GM21576 (cell line): ENCODE measurements at regions not wholly inside any gene's neighbourhood (a gene's known extent, or its start where the extent isn't known, plus 50 kb on each side); places are given as distances from the start of the nearest gene placed in this dataset.

ENCODE experiments used
- ATAC-seq: cut with Tn5 transposase; IDR thresholded peaks from one replicate; pipeline ENCODE4 v1.9.1; 2021; ENCODE audit warnings: mild to moderate bottlenecking, moderate library complexity; ENCODE audit not compliant: unreplicated experiment

DNA sequence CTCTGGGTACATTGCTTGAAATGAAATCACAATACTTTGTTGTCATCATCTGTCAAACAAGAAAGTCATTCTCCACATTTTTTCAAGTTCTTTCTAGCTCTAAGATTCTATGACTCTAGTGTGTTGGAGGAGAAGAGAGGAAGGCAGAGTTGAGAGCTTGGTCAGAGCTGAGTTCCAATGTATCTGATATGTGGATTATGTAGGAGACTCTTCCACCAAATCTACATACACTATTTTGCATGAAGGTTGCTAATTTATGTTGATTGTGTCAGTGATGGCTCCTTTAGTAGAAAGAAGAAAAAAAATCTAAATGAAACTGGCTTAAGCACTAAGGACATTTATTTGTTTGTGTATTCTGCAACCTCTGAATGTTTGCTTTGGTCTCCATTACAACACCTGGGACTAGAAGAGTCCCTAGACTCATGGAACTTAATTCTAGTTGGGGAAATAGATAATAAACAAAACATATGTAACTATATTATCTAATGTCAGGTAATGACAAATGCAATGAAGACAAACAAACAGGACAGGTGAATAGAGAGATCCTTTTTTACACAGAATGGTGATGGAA, 691.9 kb downstream of the UQCRFS1 start:
- no peak for ATAC-seq

DNA sequence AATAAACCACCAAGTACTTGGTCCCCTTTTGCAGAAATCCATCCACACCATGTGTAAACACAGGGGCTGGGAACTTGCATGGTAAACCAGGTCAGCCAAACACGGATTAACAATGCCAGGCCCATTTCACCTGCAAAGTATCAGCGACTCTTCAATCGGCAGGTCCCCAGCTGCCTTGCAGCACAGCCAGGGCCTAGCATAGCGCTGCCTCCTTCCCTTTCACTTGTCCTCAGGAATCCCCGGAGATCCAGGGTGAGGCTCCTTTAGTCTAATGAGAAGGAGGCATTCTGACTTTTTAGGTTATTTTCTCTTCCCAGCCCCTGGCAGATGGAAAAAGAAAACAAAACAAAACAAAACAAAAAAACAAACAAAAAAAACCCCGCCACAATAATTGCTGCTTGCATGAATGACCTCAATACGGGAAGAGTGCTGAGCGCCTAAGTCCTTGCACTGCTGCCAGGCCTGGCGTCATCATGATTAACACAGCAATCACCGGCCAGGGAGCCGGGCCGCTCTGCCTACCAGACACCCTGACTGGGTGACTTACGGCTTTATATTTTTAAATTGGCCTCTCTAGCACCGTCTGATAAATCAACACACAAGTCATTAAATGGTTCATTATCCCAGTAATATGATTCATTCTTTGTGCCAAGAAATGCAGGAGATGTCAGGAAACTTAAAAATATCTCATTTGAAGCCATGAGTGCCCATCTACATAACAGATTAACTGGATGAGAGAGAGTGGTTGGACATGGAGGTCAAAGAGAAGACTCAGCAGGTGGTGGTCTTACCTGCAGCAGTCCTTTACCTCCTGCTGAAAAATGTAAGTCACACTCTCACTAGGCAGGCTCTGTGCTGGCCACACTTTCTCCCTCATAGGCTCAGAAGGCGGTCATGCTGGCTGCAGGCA, 692.7 kb downstream of the UQCRFS1 start:
- no peak for ATAC-seq

DNA sequence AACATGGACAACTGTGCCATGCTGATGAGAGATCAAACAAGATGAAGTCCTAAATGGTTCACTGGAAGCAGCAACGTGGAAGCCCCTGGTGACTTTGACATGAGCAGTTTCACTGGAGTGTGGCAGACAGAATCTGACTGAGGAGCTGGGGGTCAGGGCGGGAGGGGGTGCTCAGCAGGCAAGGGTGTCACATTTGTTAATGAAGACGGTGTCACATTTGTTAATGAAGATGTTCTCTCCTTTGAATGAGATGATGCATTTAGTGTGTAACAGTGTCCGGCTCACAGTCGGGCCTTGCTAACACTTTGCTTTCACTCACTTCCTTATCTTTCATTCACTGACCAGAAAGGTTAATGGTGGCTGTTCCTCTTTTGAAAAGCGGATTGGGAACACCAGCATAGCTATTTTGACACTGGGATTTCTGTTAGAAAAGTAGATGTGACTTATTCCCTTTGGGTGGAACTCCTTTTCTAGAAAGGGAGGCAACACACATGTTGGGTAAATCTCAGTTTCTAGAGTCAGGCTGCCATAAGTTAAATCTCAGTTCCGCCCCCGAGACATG, 693.7 kb downstream of the UQCRFS1 start:
- ATAC-seq = no peak

DNA sequence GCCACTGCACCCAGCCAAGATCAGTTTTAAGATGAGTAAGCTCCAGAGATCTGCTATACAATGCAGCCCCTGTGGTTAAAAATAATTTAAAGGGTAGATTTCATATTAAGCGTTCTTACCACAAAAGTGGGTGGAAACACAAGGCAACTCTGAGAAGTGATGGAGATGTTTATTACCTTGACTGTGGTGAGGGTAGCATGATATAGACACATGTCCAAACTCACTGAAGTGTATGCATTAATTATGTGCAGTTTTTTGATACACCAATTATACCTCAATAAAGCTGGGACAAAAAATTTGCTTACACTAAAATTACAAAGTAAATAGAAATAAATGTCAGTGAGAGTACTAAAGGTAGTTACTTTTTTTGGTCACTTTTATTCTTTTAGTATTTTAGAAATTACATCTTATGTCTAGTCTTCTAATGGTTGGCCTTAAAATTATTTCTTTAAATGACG, 696.5 kb downstream of the UQCRFS1 start:
- no peak for ATAC-seq

DNA sequence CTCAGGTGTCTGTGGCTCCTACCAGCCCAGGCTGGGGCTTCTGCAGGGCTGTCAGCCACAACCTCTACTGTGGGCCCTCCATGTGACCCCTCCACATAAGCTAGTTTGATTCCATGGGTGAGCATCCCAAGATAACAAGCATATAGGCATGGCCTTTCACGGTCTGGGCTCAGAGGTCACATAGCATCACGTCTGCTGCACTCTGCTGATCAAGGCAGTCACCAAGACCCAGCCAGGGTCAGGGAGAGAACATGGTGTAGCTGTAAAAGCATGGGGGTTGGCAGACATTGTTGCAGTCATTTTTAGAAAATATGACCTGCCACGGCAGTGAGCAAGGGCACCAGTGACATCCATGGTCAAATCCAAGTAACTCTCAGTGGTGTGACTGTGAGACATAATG, 698.8 kb downstream of the UQCRFS1 start:
- no peak for ATAC-seq

DNA sequence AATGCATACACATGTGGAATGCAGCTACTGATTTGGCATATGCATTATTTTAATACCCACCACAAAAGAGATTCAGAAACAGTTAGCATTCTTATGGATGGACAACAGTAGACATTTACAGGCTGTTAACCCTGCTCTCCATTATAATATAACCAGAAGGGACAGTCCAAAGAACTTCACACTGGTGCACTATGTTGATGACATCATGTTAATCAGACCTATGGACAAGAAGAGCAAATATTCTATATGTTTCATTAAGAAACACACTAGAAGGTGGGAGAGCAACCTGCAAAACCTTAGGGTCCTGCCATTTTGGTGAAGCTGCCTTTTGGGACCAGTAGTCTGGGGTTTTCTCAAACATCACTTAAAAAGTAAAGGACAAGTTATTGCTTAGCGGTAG, 701.3 kb downstream of the UQCRFS1 start:
- ATAC-seq = no peak

DNA sequence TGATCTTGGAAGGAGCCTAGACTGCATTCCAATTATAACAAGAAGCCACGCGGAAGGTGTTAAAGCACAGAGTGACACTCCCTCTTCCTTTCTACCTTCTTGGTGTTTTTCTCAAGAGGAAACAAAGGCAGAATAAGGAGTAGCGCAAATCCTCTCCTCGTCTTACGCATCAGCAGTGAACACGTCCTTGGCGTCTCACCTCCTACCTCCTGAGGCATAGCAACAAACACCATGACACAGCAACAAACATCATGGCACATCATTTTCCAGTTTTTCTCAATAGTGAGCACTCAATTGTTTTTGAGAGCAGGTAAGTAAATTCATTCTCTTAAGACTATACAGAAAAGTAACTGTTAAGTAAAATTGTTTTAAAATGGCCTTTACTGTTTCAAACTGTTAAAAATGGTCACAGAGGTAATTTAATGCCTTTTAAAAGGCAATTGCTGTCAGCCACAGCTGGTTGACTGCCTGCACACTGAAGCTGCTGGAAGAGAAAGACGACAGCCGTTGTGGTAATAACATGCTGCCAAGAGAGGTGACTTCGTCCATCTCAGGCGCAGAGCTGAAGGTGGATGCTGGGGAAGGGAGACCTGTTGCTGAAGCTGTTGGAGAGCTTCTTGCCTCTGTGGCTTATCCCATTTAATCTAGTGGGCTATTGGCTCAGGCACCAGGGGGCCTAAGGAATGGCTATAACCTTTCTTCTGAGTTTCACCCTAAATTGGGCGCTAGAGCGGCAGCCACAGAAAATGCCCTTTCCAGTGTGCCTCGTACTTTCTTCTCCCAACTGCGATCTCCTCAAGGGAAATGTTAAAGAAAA, 703.7 kb downstream of the UQCRFS1 start:
- ATAC-seq = no peak

DNA sequence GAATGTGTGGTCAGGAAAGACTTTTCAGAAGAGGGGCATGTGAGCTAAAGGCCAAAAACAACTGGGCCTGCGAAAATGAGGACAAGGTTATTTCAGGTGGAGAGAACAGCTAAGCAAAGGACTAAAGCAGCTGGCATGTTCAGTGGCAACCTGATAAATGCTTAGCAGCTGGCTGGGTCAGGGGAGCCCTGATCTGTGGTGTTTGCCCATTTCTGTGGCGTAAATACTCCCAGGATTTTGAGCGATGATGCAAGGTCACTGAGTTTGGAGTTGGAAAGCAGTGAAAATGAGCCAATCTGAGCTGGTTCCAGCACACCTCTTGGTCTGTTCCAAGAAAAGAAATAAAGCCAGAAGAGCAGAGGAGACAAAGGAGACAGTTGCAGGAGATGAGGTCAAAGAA, 704.3 kb downstream of the UQCRFS1 start:
- no peak for ATAC-seq

DNA sequence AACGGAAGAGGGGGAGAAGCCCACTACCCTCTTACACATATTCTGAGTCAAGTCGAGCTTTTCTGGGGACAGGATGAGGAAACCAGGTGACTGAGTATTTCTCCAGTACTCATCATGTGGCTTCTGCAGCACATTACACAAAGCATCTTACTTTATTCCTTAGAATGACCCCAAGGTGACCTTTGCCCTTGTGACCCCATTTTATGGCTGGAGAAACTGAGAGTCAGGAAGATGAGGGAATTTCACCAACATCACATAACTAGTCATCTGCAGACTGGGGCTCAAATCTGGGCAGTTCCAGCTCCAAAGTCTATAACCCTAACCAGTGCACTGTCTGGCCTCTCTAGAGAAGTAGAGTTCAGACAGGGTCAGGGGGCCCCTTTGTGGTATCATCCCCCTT, 707.0 kb downstream of the UQCRFS1 start:
- ATAC-seq = no peak

DNA sequence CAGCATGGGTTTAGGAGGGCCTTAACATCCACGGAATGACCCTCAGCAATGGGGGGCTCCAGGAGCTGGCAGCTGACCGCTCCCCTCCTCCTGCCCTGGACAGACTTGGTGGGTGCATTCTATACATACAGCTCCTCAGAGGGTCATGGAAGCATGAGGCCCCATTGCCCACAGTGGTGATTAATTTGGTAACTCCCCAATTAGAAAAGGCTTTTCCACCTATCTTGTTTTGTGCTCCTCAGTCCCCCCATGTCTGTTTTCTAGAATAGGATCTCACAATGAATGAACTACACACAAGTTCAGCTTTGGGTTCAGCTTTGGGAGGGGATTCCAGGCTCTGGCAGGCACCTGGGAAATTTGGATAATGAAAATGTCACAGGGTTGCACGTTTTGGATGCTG, 707.8 kb downstream of the UQCRFS1 start:
- ATAC-seq = no peak

DNA sequence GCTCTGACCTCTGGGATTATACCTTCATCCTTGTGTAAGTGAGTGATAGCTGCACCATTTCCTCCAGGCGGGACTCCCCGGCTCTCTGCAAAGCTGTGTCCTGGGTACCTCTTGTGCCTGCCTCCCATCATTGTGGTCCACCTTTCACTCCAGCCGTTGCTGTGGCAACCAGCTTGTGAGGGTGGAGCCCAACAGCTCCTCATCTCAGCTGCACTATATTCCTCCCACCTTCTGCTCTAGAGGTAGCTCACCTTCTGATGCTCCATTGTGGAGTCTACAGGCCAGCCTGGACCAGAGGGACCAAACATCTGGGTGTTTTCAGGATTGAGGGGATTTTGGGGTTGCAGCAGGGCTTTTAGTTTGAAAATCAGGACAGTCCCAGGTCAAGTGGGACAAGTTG, 708.2 kb downstream of the UQCRFS1 start:
- ATAC-seq = no peak

DNA sequence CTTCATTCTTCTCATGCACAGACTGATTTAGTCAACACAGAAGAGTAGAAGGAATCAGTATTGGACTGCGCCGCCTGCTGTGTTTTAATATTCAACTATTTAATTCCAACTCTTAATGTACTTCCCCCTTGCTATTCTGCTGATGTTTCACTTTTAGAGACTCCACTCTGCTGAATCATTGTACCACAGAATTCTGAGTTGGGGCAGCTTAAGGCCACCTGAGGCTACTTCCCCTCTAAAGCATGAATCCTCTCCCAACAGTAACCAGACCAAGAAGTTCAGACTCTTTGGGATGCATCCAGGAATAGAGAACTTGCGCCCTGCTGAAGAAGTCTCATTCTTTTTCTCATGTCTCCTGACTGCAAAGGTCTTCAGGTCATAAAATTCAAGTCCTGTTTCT, 708.8 kb downstream of the UQCRFS1 start:
- ATAC-seq = no peak

DNA sequence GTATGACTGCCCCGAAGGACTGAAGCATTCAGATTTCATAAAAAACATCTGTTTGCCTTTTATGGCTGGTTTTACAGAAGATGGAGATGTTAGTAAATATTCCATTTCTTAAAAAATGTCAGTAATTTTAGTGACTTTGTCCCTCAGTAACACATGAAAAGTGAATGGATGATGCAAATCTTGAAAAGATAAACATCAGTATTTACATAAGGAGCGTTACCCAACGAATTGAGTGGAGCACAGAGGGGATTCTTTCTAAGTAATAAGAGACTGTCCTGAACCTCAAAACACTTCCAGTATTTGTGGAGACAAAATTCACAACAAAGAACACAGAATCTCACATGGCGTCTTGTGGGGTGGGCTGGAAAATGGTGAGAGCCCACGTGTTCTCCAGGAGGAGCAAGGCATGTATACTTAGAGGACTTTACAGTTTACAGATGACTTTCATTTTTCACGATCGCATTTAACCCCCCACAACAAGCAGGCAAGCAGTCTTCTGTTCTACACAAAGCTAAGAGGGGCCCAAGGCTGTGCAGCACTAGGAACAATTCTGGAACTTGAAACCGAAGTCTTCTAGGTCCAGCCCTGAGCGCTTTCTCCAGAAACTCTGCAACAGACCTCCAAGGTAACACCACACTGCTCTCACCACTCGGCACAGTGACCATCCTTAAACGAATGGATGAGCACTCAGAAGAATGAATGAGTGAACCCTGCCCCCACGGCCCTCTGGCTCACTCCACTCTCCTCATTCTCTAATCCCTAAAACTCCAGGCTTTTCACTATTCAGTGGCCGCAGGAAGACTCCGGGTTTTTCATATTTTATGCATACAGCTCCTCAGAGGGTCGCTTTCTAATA, 709.8 kb downstream of the UQCRFS1 start:
- no peak for ATAC-seq

DNA sequence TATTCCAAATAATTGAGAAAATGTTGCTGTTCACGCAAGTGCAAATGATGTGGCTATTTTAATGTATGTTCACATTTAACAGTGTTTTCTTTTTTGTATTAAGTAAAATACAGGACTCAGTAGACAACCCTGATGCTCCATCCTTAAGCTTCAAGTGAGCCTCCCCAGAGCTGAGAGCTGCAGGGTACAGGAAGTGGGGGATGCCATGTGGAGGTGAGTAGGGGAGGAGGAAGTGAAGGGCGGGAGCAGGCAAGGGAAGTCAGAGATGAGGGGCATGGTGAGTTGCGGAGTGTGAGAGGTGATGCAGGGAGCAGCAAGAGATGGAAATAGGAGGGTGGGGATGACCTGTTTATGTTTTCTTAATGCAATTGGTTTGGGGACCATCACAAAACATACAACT, 711.0 kb downstream of the UQCRFS1 start:
- ATAC-seq = no peak

DNA sequence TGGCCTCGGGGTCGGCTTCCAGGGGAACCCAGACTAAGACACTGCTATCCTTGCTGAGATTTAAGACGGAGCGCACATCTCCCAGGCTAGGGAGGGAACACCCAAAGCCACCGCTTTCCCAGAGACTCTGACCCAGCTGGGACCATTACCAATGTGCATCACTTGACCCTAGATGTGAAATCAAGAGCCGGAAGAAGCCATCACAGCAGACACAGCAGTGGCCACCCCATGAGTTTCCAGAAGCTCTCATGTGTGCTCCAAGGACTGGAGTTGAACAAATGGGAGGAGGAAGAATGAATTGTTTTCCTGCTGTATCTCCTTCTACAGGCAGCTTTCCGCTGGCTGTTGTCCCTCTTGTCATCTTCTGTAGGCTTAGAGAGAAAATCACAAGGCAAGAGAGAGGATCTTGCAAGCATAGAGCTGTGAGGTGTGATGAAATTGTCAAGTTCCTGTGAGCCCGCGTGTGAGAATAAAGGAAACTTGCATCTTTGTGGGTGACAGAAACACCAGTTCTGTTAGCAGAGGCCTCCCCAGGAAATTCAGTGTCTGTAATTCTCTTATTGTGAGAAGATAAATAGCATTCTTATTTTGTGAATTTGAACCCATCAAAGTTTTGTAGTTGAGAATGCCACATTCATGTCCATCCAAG, 711.8 kb downstream of the UQCRFS1 start:
- ATAC-seq = no peak

DNA sequence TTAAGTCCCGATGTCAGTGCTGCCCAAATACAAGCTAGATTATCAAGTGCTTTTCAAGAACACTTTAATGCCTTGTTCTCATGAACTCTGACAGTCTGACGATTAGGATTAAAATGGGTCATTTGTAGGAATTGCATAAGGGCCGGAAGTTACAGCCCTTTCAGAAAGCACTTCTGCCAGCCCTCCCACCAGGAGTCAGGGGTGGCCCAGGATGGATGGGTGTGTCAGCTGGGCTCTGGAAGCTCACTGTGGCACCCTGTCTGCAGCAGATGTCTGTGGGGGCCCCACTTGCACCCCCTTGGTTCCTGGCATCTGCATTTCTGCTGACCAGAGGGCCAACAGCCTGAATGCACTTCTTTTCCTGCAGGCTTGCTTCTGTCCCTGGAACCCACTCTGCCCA, 712.7 kb downstream of the UQCRFS1 start:
- no peak for ATAC-seq

DNA sequence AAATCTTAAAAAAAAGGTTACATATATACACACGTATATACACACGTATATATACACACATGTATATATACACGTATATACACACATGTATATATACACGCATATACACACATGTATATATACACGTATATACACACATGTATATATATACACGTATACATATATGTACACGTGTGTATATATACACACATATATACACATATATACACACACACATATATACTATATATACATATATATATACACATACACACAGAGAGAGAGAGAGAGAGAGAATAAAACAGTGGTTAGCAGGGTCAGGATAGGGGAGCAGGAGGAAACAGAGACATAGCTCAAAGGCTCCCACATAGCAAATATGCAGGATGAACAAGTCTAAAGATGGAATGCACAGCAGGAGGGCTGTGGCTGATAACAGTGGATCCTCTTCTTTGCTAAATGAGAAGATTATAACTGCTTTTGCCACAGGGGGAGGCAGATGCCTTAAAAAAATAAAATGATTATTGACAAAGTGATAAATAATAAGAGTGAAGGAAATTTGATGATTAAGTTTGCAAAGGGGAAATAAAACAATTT, 714.5 kb downstream of the UQCRFS1 start:
- no peak for ATAC-seq

DNA sequence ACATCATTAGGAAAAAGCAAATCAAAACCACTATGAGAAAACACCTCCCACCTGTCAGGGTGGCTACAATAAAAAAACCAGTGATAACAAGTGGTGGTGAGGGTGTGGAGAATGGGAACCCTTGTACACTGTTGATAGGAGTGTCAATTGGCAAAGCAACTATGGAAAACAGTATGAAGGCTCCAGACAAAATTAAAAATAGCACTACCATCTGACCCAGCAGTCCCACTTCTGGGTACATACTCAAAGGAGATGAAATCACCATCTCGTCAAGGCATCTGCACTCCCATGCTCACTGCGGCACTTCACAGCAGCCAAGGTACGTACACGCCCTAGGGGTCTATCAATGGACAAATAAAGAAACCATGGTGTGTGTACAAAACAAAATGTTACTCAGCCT, 715.1 kb downstream of the UQCRFS1 start:
- ATAC-seq = no peak

DNA sequence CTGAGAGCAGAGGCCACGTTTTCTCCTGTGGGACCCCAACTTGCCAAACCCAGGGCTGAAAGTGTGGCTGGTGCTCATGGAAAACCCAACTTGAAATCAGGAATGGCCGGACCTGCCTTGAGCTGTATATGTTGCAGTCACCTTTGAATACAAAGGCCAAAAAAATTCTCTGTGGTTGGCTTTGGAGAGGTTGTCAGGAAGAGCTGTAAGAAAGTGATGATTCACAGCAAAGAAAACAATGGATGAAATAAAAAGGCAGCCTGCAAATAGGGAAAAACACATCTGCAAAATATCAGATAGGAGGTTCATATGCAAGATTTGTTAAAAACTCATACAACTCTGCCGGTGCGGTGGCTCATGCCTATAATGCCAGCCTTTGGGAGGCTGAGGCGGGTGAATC, 715.8 kb downstream of the UQCRFS1 start:
- ATAC-seq = no peak

DNA sequence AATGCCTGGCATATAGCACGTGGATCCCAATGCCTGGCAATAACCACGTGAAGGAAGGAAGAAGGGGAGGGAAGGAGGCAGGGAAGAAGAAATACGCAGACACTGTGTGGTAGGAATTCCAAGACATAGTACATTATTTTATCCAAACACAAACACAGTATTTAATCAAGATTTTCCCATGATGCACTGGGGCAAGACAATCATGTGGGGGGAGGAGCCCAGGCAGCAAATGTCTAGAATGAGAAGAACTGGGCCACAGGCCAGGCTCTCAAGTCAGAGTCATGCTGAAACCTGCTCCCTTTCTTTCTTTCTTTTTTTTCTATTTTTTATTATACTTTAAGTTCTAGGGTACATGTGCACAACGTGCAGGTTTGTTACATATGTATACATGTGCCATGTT, 717.9 kb downstream of the UQCRFS1 start:
- ATAC-seq = no peak
